ENCODE measurements at regions not wholly inside any gene's neighbourhood (a gene's known extent, or its start where the extent isn't known, plus 50 kb on each side); places are given as distances from the start of the nearest gene placed in this dataset.

GRCh38 chr7:106775552-106775936 lies 89.5 kb upstream of the PIK3CG start:
- H4K8ac ChIP-seq (ENCODE audit: low read depth in 2 of 2, low read length in 2 of 2): peak overlapping the region; percentile 86 to 98
- H2BK15ac ChIP-seq (ENCODE audit: low read depth, low read length): peak overlapping the region; percentile 99
- H3K9me3 ChIP-seq (ENCODE audit: control insufficient read depth, insufficient read depth, low read length): no peaks in the 10 kb centered on the region
- peak overlapping the region; percentile 100 for H2BK20ac ChIP-seq (ENCODE audit: low read depth, low read length)
- H3K27me3 ChIP-seq (ENCODE audit: control insufficient read depth, insufficient read depth, low read length): no peaks in the 10 kb centered on the region
- peak overlapping the region; percentile 100 for H2BK120ac ChIP-seq (ENCODE audit: low read depth, low read length)
- ChIA-PET POLR2A (ENCODE audit: unreplicated experiment) (no interaction called here), CTCF (no interaction called here)
- no peaks in the 10 kb centered on the region for H3K36me3 ChIP-seq (ENCODE audit: control insufficient read depth, insufficient read depth, low read length)
- TF ChIP-seq NFE2L2 (IDR thresholded peaks at IDR 0.05; ENCODE audit: low read depth, low read length) (no peak), BHLHE40 (IDR thresholded peaks at IDR 0.05; ENCODE audit: low read depth, low read length) (peak; percentile 23; the same call in 1 of the 2 replicates), FOS (IDR thresholded peaks at IDR 0.05; ENCODE audit: low read depth, low read length) (peak; percentile 90), MAZ (IDR thresholded peaks at IDR 0.05; ENCODE audit: borderline replicate concordance, low read depth, low read length) (no peak), CEBPB (IDR thresholded peaks at IDR 0.05; ENCODE audit: low read depth, low read length) (peak; percentile 82), MAFK (IDR thresholded peaks at IDR 0.05; ENCODE audit: low read depth, low read length) (no peak)
- H2AK9ac ChIP-seq (replicated peaks; ENCODE audit: low read depth, low read length, poor library complexity): peak overlapping the region; percentile 35
- WGBS, 2 experiments (ENCODE audit: extremely low coverage in 2 of 2, insufficient read length in 1 of 2): 0% methylated on average over 1 of the region's 4 CpGs; no CpG with 5 or more reads in 1 of the 2 experiments
- peak; percentile 86 for DNase-seq
- peak overlapping the region; percentile 99 for H3K23ac ChIP-seq (ENCODE audit: low read depth, low read length)
- peaks cover 16% of the 10 kb centered on the region for H3K4me1 ChIP-seq (ENCODE audit: control insufficient read depth, insufficient read depth, low read length)
- intact Hi-C loops (cut with micrococcal nuclease): no loop called here
- H4K91ac ChIP-seq (ENCODE audit: insufficient read depth, low read depth, low read length): peak overlapping the region; percentile 98
- H3K79me1 ChIP-seq (ENCODE audit: low read depth in 1 of 2, low read length in 2 of 2): peaks cover 0 to 20% of the 10 kb centered on the region in 2 experiments; a peak in 1 of 4 replicates
- H3K4me2 ChIP-seq (ENCODE audit: low read depth, low read length): peak overlapping the region; percentile 89
- peak overlapping the region; percentile 93; the same call in 1 of the 2 replicates for H3K18ac ChIP-seq (ENCODE audit: low read depth, low read length)
- peak overlapping the region; percentile 87; the same call in 1 of the 2 replicates for H2AK5ac ChIP-seq (ENCODE audit: low read depth, low read length)
- no peaks in the 10 kb centered on the region for H4K20me1 ChIP-seq (ENCODE audit: insufficient read depth, low read length)
- no TSS peak for BruUV-seq (replicated peaks)
- H3K27ac ChIP-seq (ENCODE audit: insufficient read depth, low read length): peak overlapping the region; percentile 96
- H2AFZ ChIP-seq (replicated peaks; ENCODE audit: low read length, poor library complexity): peak overlapping the region; percentile 71
- peak overlapping the region; percentile 71; the same call in 1 of the 2 replicates for H4K5ac ChIP-seq (ENCODE audit: low read depth, low read length)
- H2BK5ac ChIP-seq (ENCODE audit: low read depth, low read length, poor library complexity, severe bottlenecking): peak overlapping the region; percentile 99
- H3K4me3 ChIP-seq (ENCODE audit: insufficient read depth, low read depth, low read length): peak overlapping the region; percentile 35; the same call in 1 of the 2 replicates
- peak overlapping the region; percentile 95 for H3K14ac ChIP-seq (replicated peaks; ENCODE audit: low read depth, low read length)
- dilution Hi-C loops (cut with HindIII; ENCODE audit: low sequenced_read_pairs, unreplicated experiment): no loop called here
- H3K9me1 ChIP-seq (ENCODE audit: insufficient read depth, low read length): peaks cover 4% of the 10 kb centered on the region
- peak overlapping the region; percentile 73; the same call in 1 of the 2 replicates for H3K9ac ChIP-seq (ENCODE audit: low read depth, low read length)
- in situ Hi-C loops (cut with MboI; ENCODE audit: low sequenced_read_pairs): no loop called here
- peak; percentile 75 for ATAC-seq (ENCODE audit: low read depth)
- H3K56ac ChIP-seq (ENCODE audit: extremely low read depth, insufficient read depth, low read length): peak overlapping the region; percentile 95
- H3K4ac ChIP-seq (ENCODE audit: low read depth, low read length): peak overlapping the region; percentile 98
